Left ventricle myocardium inferior (tissue), 1 donor: ENCODE measurements at regions not wholly inside any gene's neighbourhood (a gene's known extent, or its start where the extent isn't known, plus 50 kb on each side); places are given as distances from the start of the nearest gene placed in this dataset.

ENCODE experiments used
- DNase-seq: peaks from one replicate; pipeline ENCODE4 v3.0.0-alpha.2; 2020
- H3K27ac ChIP-seq: fragments of 200-600 bp; replicated peaks from 2 replicates; pipeline ENCODE4 v1.8.0; 2021
- H3K27me3 ChIP-seq: fragments of 200-600 bp; 2 replicates; pipeline ENCODE4 v1.8.0; 2021; ENCODE audit warnings: low read depth
- H3K36me3 ChIP-seq: fragments of 200-600 bp; 2 replicates; pipeline ENCODE4 v1.8.0; 2021
- H3K4me1 ChIP-seq: fragments of 200-600 bp; 2 replicates; pipeline ENCODE4 v1.8.0; 2021
- H3K4me3 ChIP-seq: fragments of 200-600 bp; 2 replicates; pipeline ENCODE4 v1.8.0; 2021; ENCODE audit warnings: mild to moderate bottlenecking, moderate library complexity
- H3K9me3 ChIP-seq: fragments of 200-600 bp; replicated peaks from 2 replicates; pipeline ENCODE4 v1.8.0; 2021
- CTCF ChIP-seq: fragments of 200-600 bp; IDR thresholded peaks from 2 replicates; pipeline ENCODE4 v1.8.0; 2021; ENCODE audit warnings: antibody characterized with exemption, mild to moderate bottlenecking, borderline replicate concordance
- intact Hi-C: fragments of 100-400 bp; cut with micrococcal nuclease; formaldehyde crosslinking; loops from one replicate; pipeline ENCODE4 v1.11.0; 2022
- donor health status: DM: no; HTN: yes; CAD: no; lungs with severe emphysema.

GRCh38 chr5:54621048-54621447, 103.5 kb downstream of the SNX18 start:
- Histone ChIP-seq H3K36me3 (no peaks in the 10 kb centered on the region), H3K27ac (no peak overlapping the region), H3K4me1 (peaks cover 6% of the 10 kb centered on the region), H3K4me3 (no peak overlapping the region), H3K27me3 (no peaks in the 10 kb centered on the region), H3K9me3 (peaks cover 9% of the 10 kb centered on the region)
- intact Hi-C loops, result no loop called here
- DNase-seq, result no peak
- no peak for TF ChIP-seq CTCF

- no peak for TF ChIP-seq CTCF
- H3K4me1 ChIP-seq, result peaks cover 12% of the 10 kb centered on the region
- H3K27ac ChIP-seq, result no peak overlapping the region
- intact Hi-C loops, result no loop called here
- H3K36me3 ChIP-seq, result no peaks in the 10 kb centered on the region
- H3K4me3 ChIP-seq, result no peak overlapping the region
- no peak for DNase-seq
- H3K9me3 ChIP-seq, result peaks cover 9% of the 10 kb centered on the region
- no peaks in the 10 kb centered on the region for H3K27me3 ChIP-seq
Measured at GRCh38 chr5:54620141-54620933, 102.8 kb downstream of the SNX18 start.

GRCh38 chr5:54619731-54620130, 102.2 kb downstream of the SNX18 start:
- Histone ChIP-seq H3K36me3 (no peaks in the 10 kb centered on the region), H3K27ac (no peak overlapping the region), H3K27me3 (no peaks in the 10 kb centered on the region), H3K9me3 (peaks cover 9% of the 10 kb centered on the region), H3K4me3 (no peak overlapping the region), H3K4me1 (peaks cover 12% of the 10 kb centered on the region)
- TF ChIP-seq CTCF, result no peak
- intact Hi-C loops, result no loop called here
- DNase-seq, result no peak

GRCh38 chr5:54616518-54617220, 99.1 kb downstream of the SNX18 start:
- no peaks in the 10 kb centered on the region for H3K27me3 ChIP-seq
- TF ChIP-seq CTCF, result no peak
- intact Hi-C loops, result no loop called here
- peaks cover 12% of the 10 kb centered on the region for H3K4me1 ChIP-seq
- no peak overlapping the region for H3K27ac ChIP-seq
- no peaks in the 10 kb centered on the region for H3K36me3 ChIP-seq
- no peaks in the 10 kb centered on the region for H3K9me3 ChIP-seq
- H3K4me3 ChIP-seq, result no peak overlapping the region
- no peak for DNase-seq

GRCh38 chr5:54616031-54616430, 98.5 kb downstream of the SNX18 start:
- TF ChIP-seq CTCF, result no peak
- Histone ChIP-seq H3K4me1 (peaks cover 16% of the 10 kb centered on the region), H3K36me3 (no peaks in the 10 kb centered on the region), H3K27me3 (no peaks in the 10 kb centered on the region), H3K4me3 (no peak overlapping the region), H3K27ac (no peak overlapping the region), H3K9me3 (no peaks in the 10 kb centered on the region)
- DNase-seq, result peak; percentile 21
- intact Hi-C loops, result no loop called here
